ENCODE measurements at regions not wholly inside any gene's neighbourhood (a gene's known extent, or its start where the extent isn't known, plus 50 kb on each side); places are given as distances from the start of the nearest gene placed in this dataset.
"Not testable (repeated sequence)": the region's sequence is repeated elsewhere in the genome, so short reads cannot be mapped to it uniquely, and the experiment has no call there.

DNA sequence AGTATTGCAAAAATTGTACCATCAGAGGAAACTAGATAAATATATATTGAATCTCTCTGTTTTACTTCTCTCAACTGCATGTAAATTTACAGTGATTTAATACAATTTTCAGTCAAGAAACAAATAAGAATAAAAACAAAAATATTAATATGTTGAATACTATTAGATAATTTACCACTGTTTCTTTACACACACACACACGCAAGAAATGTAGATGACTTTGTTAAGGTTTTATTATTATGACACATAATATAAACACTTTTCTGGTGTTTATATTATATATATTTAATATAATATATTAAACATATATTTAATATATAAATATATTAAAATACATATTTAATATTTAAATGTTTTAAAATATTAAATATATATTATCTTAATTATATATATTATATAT lies 814.3 kb upstream of the CDH10 start:
- no peak for DNase-seq (ENCODE audit: insufficient read length, low spot score)
- no peak for FAIRE-seq
- TF ChIP-seq POLR2A (IDR thresholded peaks at IDR 0.05; ENCODE audit: low read depth, low read length) = no peak

DNA sequence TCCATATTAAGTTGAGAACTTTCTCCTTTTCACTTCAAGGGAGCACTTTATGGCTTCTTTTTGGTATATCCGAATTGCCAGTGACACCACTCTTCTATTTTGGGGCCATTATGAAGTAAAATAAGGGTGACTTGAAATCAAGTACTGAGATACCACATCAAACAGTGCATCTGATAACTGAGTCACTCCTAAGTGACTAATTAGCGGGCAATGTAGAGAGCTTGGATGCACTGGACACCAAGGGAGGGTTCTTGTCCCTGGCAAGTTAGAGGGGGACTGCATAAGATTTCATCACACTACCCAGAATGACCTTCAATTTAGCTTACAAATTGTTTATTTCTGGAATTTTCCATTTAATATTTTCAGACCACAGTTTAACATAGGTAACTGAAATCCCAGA lies 813.9 kb upstream of the CDH10 start:
- peak; percentile 75 for FAIRE-seq
- no peak for DNase-seq (ENCODE audit: insufficient read length, low spot score)
- no peak for TF ChIP-seq POLR2A (IDR thresholded peaks at IDR 0.05; ENCODE audit: low read depth, low read length)

DNA sequence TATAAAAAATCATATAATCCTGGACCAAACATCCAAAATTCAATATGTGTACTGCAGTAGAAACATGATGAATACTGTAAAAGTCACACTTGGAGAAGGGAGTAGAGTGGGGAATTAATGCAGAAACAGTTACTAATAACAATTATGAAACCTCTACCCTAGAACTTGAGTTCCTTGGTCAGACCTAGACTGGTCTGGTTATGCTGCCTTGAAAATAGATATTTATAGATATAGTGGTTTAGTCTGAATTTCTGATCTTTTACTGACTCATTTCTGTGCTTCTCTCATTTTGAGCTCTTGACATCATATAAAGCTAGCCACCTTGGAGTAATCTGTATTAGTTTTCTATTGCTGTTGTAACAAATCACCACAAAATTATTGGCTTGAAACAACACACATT lies 808.7 kb upstream of the CDH10 start:
- no peak for DNase-seq (ENCODE audit: insufficient read length, low spot score)
- TF ChIP-seq POLR2A (IDR thresholded peaks at IDR 0.05; ENCODE audit: low read depth, low read length) = no peak
- peak; percentile 36 for FAIRE-seq

DNA sequence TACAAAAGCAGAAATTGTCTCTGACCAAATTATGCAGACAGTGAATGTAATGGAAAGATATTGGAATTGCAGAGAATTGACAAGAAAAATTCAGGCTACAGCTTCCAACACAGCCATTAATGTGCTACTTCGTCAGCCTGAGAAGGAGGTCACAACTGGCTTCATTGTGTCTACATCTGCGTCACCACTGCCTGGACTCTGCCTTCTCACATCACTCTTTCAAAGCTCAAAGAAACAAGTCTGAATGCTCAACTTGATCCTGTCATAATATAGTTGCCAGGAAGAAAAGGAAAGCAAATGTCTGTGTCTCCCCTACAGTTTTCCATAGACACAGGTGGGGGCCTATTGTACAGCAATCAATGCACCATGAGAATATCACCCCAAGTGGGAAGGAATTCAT lies 806.5 kb upstream of the CDH10 start:
- no peak for TF ChIP-seq POLR2A (IDR thresholded peaks at IDR 0.05; ENCODE audit: low read depth, low read length)
- FAIRE-seq (no peak), DNase-seq (ENCODE audit: insufficient read length, low spot score) (no peak)

DNA sequence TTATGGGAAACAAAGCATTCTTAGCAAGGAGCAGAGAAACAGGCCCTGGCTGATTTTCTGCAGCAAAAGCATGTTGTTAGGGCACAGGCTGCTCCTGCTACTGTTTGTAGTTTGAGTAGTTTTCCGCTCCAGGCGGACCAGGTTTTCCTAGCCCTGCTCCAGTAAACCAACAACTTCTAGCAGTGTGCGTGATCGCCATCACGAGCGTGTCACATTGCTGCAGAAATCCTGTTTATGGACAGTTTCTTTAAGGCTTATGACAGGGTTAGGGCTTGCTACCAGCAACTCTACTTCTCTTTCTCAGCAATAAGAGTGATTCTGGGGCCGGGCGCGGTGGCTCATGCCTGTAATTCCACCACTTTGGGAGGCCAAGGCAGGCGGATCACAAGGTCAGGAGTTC lies 803.9 kb upstream of the CDH10 start:
- FAIRE-seq (no peak), DNase-seq (ENCODE audit: insufficient read length, low spot score) (no peak)
- TF ChIP-seq POLR2A (IDR thresholded peaks at IDR 0.05; ENCODE audit: low read depth, low read length) = no peak

DNA sequence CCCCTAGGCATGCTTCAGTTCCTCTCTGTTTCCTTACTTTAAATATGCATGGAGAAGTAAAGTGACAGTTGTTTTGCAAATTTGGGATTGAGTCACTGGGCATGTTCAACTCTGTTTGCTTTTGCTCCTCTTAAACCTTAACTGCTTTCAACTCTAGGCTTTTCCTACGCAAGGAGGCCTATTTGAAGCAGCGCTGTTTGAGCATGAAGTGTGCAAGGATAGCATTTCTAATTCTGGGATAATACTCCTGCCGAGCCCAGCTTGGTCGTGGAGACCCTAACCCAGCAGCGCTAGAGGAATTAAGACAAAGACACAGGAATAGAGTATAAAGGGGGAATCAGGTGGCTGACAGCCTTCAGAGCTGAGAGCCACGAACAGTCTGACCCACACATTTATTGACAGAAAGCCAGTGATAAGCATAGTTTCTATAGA lies 803.4 kb upstream of the CDH10 start:
- DNase-seq (ENCODE audit: insufficient read length, low spot score) (no peak), FAIRE-seq (no peak)
- no peak for TF ChIP-seq POLR2A (IDR thresholded peaks at IDR 0.05; ENCODE audit: low read depth, low read length)

DNA sequence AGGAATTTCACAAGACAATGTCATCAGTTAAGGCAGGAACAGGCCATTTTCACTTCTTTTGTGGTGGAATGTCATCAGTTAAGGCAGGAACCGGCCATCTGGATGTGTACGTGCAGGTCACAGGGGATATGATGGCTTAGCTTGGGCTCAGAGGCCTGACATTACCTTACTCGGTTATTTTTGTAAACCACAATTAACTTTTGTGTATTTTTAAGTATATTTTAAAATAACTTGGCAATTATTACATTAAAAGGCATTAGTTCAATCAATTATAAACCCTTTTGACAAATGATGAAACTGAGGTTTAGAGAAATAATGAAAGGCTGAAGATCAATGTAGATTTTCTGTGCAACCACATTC lies 801.3 kb upstream of the CDH10 start:
- not testable (repeated sequence) for DNase-seq (ENCODE audit: insufficient read length, low spot score); FAIRE-seq

DNA sequence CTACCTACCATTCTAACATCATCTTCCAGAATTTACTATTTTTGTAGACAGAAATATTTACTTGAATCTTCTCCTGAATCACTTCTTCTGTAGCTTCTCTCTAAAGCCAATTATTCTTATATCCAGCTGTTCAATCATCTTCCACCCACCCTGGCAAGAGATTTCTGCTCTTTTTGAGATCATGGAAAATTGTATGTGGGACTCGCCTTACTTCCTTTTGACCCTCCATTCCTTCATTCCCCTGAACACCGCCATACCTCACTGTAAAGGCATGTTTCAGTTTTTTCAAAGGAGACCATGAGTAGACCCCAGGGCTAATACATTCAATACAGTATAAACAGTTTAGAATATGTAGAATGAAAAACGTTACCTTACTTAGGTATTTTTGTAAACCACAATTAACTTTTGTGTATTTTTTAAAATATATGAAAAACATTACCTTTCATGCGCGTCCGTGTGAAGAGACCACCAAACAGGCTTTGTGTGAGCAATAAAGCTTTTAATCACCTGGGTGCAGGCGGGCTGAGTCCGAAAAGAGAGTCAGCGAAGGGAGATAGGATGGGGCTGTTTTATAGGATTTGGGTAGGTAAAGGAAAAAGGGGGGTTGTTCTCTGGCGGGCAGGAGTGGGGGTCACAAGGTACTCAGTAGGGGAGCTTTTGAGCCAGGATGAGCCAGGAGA lies 800.7 kb upstream of the CDH10 start:
- not testable (repeated sequence) for DNase-seq (ENCODE audit: insufficient read length, low spot score); FAIRE-seq

DNA sequence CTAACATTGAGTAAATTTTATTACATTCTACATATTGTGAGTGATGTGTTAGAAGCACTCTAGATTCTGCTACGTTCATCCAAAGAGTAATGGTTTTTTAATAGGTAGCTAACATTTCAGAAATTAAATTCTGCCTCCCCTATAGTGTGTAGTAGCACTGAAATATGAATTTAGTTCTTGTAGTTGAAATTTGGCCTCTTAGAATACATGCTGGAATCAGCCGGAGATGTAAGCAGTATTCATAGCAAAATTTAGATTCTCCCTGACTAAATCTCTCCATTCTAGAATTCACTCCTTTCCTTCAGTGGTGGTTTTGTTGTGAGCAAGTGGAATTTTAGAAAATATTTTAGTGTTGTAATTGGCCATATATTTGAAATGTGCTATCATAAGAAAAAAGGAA lies 799.9 kb upstream of the CDH10 start:
- FAIRE-seq = peak; percentile 30
- no peak for TF ChIP-seq POLR2A (IDR thresholded peaks at IDR 0.05; ENCODE audit: low read depth, low read length)

DNA sequence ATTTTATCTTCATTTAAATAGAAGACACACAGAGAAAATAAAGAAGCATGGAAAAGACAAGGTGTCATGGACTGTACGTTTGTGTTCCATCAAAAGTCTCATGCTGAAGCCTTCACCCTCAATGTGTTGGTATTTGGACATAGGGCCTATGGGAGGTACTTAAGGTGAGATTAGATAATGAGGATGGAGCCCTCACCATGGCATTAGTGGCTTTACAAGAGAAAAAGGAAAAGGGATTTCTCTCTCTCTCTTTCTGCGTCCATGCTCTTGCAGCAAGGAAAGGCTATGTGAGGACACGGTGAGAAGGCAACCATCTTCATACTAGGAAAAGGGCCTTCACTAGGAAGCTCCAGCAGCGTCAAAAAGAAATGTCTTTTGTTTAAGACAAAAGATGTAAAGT lies 797.0 kb upstream of the CDH10 start:
- no peak for TF ChIP-seq POLR2A (IDR thresholded peaks at IDR 0.05; ENCODE audit: low read depth, low read length)
- FAIRE-seq = no peak
- DNase-seq (ENCODE audit: insufficient read length, low spot score) = no peak

More for the DNA sequence above, 799.9 kb upstream of the CDH10 start:
- no peak for DNase-seq (ENCODE audit: insufficient read length, low spot score)

DNA sequence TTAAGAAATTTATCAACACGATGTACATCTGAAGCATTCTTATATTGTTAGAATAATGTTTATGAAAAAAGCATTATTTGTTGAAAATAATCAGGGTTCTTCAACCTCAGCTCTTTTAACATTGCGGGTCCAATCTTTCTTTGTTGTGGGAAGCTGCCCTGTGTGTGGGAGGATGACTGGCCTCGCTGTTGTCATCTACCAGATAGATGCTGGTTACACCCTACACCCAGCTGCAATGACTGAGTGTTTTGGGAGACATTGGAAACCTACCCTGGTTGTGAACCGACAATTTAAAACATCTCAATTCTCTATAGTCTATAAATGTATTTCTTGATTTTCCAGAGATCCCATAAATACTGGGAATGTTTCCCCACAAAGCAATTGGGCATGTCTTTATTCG lies 794.2 kb upstream of the CDH10 start:
- FAIRE-seq (no peak), DNase-seq (ENCODE audit: insufficient read length, low spot score) (no peak)
- TF ChIP-seq POLR2A (IDR thresholded peaks at IDR 0.05; ENCODE audit: low read depth, low read length) = no peak

DNA sequence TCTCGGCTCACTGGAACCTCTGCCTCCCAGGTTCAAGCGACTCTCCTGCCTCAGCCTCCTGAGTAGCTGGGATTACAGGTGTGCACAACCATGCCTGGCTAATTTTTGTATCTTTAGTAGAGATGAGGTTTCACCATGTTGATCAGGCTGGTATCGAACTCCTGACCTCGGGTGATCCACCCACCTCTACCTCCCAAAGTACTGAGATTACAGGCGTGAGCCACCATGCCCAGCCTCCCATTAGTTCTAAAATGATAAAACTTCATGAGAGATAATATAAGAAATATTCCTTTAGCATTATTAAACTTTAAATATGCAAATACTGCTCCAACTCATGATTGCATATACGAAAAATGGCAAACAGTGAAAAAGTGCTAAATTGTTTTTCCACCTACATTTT lies 793.6 kb upstream of the CDH10 start:
- not testable (repeated sequence) for FAIRE-seq; DNase-seq (ENCODE audit: insufficient read length, low spot score)

DNA sequence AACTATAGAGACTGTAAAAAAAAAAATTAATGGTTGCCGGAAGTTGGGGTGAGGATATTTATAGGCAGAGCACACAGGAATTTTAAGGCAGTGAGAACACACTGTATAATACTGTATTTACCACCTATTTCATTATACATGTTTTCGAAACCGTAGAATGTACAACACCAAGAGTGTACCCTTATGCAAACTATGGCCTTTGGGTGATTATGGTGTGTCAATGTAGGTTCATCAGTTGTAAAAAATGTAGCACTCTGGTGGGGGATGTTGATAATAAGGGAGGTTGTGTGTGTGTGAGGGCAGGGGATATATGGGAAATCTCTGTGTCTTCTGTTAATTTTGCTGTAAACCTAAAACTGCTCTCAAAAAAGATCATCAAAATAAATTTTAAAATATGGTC lies 791.7 kb upstream of the CDH10 start:
- no peak for TF ChIP-seq POLR2A (IDR thresholded peaks at IDR 0.05; ENCODE audit: low read depth, low read length)
- DNase-seq (ENCODE audit: insufficient read length, low spot score) (no peak), FAIRE-seq (no peak)

DNA sequence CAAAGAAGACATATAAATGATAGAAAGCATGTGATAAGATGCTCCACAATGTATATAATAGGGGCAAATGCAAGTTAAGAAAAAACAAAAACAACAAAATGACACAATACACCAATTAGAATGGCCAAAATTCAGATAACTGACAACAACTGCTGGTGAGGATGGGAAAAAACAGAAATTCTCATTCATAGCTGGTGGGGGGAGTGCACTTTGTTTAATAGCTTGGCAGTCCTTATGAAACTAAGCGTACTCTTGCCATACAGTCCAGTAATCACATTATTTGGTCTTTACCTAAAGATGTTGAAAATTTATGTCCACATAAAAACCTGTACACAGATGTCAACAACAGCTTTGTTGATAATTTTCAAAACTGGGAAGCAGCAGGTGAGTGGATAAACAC lies 791.1 kb upstream of the CDH10 start:
- no peak for FAIRE-seq
- no peak for TF ChIP-seq POLR2A (IDR thresholded peaks at IDR 0.05; ENCODE audit: low read depth, low read length)

DNA sequence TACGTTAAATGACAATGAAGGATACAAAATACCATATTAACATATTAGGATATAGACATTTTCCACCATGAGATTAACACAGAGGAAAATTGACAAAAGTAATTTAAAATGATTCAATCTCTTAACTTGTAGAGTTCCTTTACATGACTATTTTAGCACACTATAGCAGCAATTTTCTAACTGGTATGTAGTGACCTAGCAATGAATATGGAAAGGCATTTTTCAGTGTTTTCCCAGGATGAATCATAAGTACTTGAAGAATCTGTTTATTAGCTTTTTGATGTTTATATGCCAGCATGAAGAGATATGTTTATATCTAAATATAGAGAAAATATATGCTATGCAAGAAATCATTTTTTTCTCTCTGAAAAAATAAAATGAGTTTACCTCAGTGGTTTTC lies 782.5 kb upstream of the CDH10 start:
- DNase-seq (ENCODE audit: insufficient read length, low spot score) (no peak), FAIRE-seq (peak; percentile 15)
- TF ChIP-seq POLR2A (IDR thresholded peaks at IDR 0.05; ENCODE audit: low read depth, low read length) = no peak

More for the DNA sequence above, 791.1 kb upstream of the CDH10 start:
- DNase-seq (ENCODE audit: insufficient read length, low spot score) = no peak

DNA sequence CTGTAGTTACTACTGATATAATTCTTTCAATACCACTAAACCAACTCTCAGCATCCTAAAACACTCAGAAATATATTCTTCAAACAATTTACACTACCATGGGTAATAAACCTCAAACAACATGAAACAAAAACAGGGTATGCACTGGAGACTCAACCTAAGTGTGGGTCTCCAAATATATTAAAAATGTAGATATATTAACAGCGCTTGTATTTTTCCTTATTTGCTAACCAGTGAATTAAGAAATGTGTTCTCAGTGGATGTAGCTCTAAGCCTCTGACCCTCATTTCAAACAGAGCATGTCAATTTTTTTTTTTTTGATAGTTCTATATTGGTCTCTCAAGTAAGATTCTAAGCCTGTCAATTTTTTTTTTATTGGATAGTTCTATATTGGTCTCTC lies 778.5 kb upstream of the CDH10 start:
- no peak for FAIRE-seq

More for the DNA sequence above, 778.5 kb upstream of the CDH10 start:
- no peak for DNase-seq (ENCODE audit: insufficient read length, low spot score)
- TF ChIP-seq POLR2A (IDR thresholded peaks at IDR 0.05; ENCODE audit: low read depth, low read length) = no peak
